PC-9 (cell line): ENCODE measurements at regions not wholly inside any gene's neighbourhood (a gene's known extent, or its start where the extent isn't known, plus 50 kb on each side); places are given as distances from the start of the nearest gene placed in this dataset.
A peak's percentile ranks its signal among the peaks of the same experiment; 100 is the strongest.

Experiments used
- BruUV-seq: library from RNA; stranded (reverse); fragments of 400-500 nt; replicated peaks from 2 replicates; lab custom pipeline; 2021; lab: Mats Ljungman, UMichigan
- CTCF ChIA-PET: fragments of 300-600 bp; sonication (Branson Sonifier 250); formaldehyde crosslinking; loops from one replicate; lab custom pipeline; 2022; ENCODE audit warnings: antibody characterized with exemption; lab: Charles Lee
- POLR2A ChIA-PET: fragments of 300-600 bp; sonication (Branson Sonifier 250); formaldehyde crosslinking; loops from one replicate; lab custom pipeline; 2022; ENCODE audit warnings: antibody characterized with exemption; ENCODE audit not compliant: unreplicated experiment; lab: Charles Lee
- DNase-seq, 2 experiments: peaks; one replicate each; pipeline versions ENCODE4 v3.0.0 to v3.0.0-alpha.2; 2015 to 2022; ENCODE audit warnings: mixed read lengths in 1 of 2
- H2AFZ ChIP-seq: fragments of 200-600 bp; sonication (generic); 2 replicates; pipeline ENCODE4 v1.8.1; 2017; ENCODE audit warnings: antibody characterized with exemption
- H3F3A ChIP-seq: fragments of 200-600 bp; sonication (generic); 2 replicates; pipeline ENCODE4 v1.8.1; 2017; ENCODE audit warnings: antibody characterized with exemption, mild to moderate bottlenecking, low read depth; ENCODE audit not compliant: insufficient read depth
- H3K27ac ChIP-seq: fragments of 200-600 bp; sonication (generic); 2 replicates; pipeline ENCODE4 v1.6.1; 2016; ENCODE audit warnings: mixed run types
- H3K27me3 ChIP-seq: fragments of 200-600 bp; sonication (generic); 2 replicates; pipeline ENCODE4 v1.6.1; 2016; ENCODE audit warnings: low read depth, mixed run types; ENCODE audit not compliant: insufficient read depth
- H3K36me3 ChIP-seq: fragments of 200-600 bp; sonication (generic); 2 replicates; pipeline ENCODE4 v1.6.1; 2016; ENCODE audit warnings: low read depth, mixed run types
- H3K4me1 ChIP-seq: fragments of 200-600 bp; sonication (generic); replicated peaks from 2 replicates; pipeline ENCODE4 v1.6.1; 2016; ENCODE audit warnings: mixed run types; ENCODE audit not compliant: insufficient read depth
- H3K4me2 ChIP-seq: fragments of 200-600 bp; sonication (generic); 2 replicates; pipeline ENCODE4 v1.6.1; 2017; ENCODE audit warnings: mixed run types
- H3K4me3 ChIP-seq: fragments of 200-600 bp; sonication (generic); 2 replicates; pipeline ENCODE4 v1.6.1; 2016; ENCODE audit warnings: mixed run types
- H3K79me2 ChIP-seq: fragments of 200-600 bp; sonication (generic); 2 replicates; pipeline ENCODE4 v1.6.1; 2017; ENCODE audit warnings: low read depth, mixed run types
- H3K9me2 ChIP-seq: fragments of 200-600 bp; sonication (generic); 2 replicates; pipeline ENCODE4 v1.8.1; 2017; ENCODE audit warnings: mild to moderate bottlenecking; ENCODE audit not compliant: insufficient read depth
- H3K9me3 ChIP-seq: fragments of 200-600 bp; sonication (generic); 2 replicates; pipeline ENCODE4 v1.8.1; 2016; ENCODE audit warnings: low read depth; ENCODE audit not compliant: insufficient read depth
- H4K20me1 ChIP-seq: fragments of 200-600 bp; sonication (generic); 2 replicates; pipeline ENCODE4 v1.8.1; 2017; ENCODE audit not compliant: insufficient read depth
- CTCF ChIP-seq: fragments of 200-600 bp; sonication (generic); conservative IDR thresholded peaks from 2 replicates; pipeline ENCODE4 v1.6.1; 2017; ENCODE audit warnings: mixed run types, antibody characterized with exemption, mild to moderate bottlenecking, moderate library complexity
- EZH2 ChIP-seq: fragments of 200-600 bp; sonication (generic); IDR thresholded peaks from 2 replicates; pipeline ENCODE4 v1.8.0; 2017; ENCODE audit warnings: antibody characterized with exemption, low read depth
- intact Hi-C: fragments of 100-400 bp; cut with micrococcal nuclease; formaldehyde crosslinking; loops from one replicate; pipeline ENCODE4 v1.10.0; 2022; ENCODE audit not compliant: unreplicated experiment

DNA sequence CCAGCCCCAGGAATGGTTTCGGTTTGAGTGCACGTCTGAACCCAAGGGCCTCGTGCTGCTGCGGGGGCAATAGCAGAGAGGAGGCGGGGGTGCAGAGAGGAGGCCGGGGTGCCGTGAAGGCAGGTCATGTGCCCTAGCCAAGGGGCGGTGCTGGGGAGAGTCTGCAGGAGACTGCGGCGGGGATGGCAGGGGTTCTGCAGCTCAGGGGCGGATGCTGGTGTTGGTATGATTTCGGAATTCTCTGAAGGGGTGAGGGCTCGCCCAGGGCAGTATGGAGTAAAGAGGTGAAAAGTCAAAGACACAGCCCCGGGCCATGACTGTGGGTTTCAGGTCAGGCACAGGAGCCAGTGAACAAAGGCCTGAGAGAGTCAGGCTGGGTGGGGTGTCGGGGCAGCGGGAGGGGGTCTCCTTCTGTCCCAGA, 186.5 kb upstream of the HDAC4 start:
- POLR2A ChIA-PET, result no interaction called here
- Histone ChIP-seq H4K20me1 (no peaks in the 10 kb centered on the region), H3F3A (no peaks in the 10 kb centered on the region), H3K4me1 (no peaks in the 10 kb centered on the region), H3K27ac (no peak overlapping the region), H3K4me2 (peak overlapping the region; percentile 27; the same call in 1 of the 2 replicates), H3K27me3 (peaks cover 100% of the 10 kb centered on the region), H3K4me3 (no peak overlapping the region), H2AFZ (no peak overlapping the region), H3K79me2 (no peaks in the 10 kb centered on the region), H3K36me3 (no peaks in the 10 kb centered on the region), H3K9me2 (no peaks in the 10 kb centered on the region), H3K9me3 (no peaks in the 10 kb centered on the region)
- TF ChIP-seq CTCF (no peak), EZH2 (no peak)
- CTCF ChIA-PET, result no interaction called here
- DNase-seq, result no peak
- no TSS peak for BruUV-seq
- intact Hi-C loops, result no loop called here

GRCh38 chr2:239586651-239587310, 186.0 kb upstream of the HDAC4 start:
- POLR2A ChIA-PET, result no interaction called here
- Histone ChIP-seq H3K27me3 (peaks cover 100% of the 10 kb centered on the region), H3F3A (no peaks in the 10 kb centered on the region), H3K27ac (no peak overlapping the region), H3K9me2 (no peaks in the 10 kb centered on the region), H3K4me1 (no peaks in the 10 kb centered on the region), H2AFZ (no peak overlapping the region), H3K4me2 (peak overlapping the region; percentile 27; the same call in 1 of the 2 replicates), H4K20me1 (no peaks in the 10 kb centered on the region), H3K9me3 (no peaks in the 10 kb centered on the region), H3K4me3 (no peak overlapping the region), H3K79me2 (no peaks in the 10 kb centered on the region), H3K36me3 (no peaks in the 10 kb centered on the region)
- DNase-seq, result no peak
- CTCF ChIA-PET, result no interaction called here
- intact Hi-C loops, result no loop called here
- BruUV-seq, result no TSS peak
- TF ChIP-seq CTCF, result no peak
- no peak for TF ChIP-seq EZH2

DNA sequence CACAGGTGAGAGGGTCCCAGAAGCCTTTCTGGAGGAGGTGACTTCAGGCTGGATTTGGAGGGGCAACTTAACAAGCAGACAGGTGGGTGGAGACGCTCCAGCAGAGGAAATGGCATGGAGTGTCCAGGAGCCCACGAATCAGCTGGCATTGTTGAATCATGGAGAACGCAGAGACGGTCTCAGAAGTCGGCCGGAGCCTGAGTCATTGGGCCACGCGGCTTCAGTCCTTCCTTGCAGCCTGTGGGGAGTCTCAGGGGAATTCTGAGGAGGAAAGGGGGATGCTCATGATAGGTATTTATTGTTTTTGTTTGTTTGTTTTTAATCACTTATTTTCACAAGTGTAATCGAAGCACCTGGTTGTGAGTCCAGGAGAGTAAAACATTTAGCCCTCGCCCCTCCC, 184.6 kb upstream of the HDAC4 start:
- Histone ChIP-seq H3K27me3 (peaks cover 100% of the 10 kb centered on the region), H3K4me1 (no peaks in the 10 kb centered on the region), H3K9me2 (no peaks in the 10 kb centered on the region), H2AFZ (no peak overlapping the region), H3K36me3 (no peaks in the 10 kb centered on the region), H3K79me2 (no peaks in the 10 kb centered on the region), H3F3A (no peaks in the 10 kb centered on the region), H3K4me2 (no peak overlapping the region), H3K4me3 (no peak overlapping the region), H3K9me3 (no peaks in the 10 kb centered on the region), H4K20me1 (no peaks in the 10 kb centered on the region), H3K27ac (no peak overlapping the region)
- intact Hi-C loops, result no loop called here
- no TSS peak for BruUV-seq
- no peak for TF ChIP-seq CTCF
- no peak for TF ChIP-seq EZH2
- no peak for DNase-seq
- CTCF ChIA-PET, result no interaction called here
- POLR2A ChIA-PET, result no interaction called here
